HPDE6-E6E7 (cell line): ENCODE measurements at regions not wholly inside any gene's neighbourhood (a gene's known extent, or its start where the extent isn't known, plus 50 kb on each side); places are given as distances from the start of the nearest gene placed in this dataset.
"Not testable (repeated sequence)": the region's sequence is repeated elsewhere in the genome, so short reads cannot be mapped to it uniquely, and the experiment has no call there.

Experiments used
- DNase-seq: peaks from one replicate; pipeline ENCODE4 v3.0.0; 2011; ENCODE audit warnings: missing footprints; ENCODE audit errors: extremely low spot score

DNA sequence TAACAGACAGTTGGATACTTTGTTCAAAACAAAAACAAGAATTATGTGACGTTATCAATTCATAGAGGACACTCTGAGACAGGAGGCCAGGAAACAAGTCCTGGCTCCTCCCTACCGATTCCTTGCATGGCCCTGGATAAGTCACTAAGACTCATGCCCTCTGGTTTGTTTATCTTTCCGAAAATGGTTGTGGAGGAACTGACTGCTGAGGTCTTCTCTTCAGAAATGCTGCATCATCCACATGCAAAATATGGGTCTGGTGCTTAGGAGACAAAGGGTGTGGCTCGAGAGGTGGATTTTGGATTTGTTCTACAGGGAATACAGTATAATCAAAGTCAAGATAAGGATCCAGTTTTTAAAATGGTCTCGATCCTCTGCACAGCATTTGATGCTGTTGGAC, 130.9 kb downstream of the RELL1 start:
- DNase-seq: no peak

DNA sequence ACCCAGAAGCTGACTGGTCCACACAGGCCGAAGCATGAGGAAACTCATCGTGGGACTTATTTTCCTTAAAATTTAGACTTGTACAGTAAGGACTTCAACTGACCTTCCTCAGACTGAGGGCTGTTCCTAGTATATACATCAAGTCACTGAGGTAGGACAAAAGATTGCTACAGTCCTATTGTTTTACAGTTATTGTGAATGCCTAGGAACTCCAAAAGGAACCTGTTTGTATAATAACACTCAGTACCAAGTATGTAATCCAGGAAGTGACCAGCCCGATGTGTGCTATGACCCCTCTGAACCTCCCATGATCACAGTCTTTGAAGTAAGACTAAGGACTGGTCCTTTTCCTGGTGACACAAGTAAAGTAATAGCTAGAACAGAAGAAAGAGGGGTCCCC, 136.3 kb downstream of the RELL1 start:
- not testable (repeated sequence) for DNase-seq

DNA sequence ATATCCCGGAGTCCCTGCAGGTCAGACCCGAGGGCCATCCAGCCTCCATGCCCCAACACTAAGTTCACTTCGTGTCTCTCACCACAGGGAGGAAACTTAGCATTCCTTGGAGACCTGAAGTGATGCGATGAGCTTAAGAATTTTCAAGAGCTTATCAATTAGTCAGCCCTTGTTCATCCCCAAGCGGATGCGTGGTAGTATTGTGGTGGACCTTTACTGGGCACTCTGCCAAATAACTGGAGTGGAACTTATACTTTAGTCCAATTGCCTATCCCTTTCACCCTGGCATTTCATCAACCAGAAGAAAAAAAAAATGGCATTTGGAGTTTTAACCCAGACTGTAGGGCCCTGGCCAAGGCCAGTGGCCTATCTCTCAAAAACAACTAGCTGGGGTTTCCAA, 137.1 kb downstream of the RELL1 start:
- no peak for DNase-seq

DNA sequence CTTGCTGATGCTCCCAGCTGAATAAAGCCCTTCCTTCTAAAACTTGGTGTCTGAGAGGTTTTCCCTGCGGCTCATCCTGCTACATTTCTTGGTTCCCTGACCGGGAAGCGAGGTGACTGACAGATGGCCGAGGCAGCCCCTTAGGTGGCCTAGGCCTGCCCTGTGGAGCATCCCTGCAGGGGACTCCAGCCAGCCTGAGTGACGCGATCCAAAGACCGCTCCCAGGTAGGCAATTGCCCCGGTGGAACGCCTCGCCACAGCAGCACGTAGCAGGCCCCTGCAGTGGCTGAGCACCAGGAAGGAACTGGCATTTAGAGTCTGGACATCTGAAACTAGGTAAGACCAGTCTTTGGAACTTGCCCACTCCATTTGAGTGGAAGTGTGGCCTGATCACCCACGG, 139.6 kb downstream of the RELL1 start:
- DNase-seq: no peak

DNA sequence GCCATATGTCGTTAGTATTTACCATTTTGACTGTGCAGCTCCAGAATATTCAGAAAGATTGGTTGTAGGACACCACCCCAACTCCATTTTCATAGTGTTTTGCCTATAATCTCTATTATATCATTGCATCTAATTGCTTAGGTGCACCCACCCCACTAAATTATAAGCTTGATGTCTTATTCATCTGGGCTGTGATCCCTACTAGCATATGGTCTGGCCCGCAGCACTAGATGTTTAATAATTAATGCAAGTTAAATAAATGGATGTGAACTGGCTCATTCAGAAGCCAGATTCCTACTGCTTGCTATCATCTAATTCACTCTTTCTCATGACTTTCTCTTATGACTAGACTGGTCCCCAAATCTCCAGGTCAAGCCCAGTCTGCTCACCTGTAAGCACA, 143.5 kb downstream of the RELL1 start:
- DNase-seq: no peak

DNA sequence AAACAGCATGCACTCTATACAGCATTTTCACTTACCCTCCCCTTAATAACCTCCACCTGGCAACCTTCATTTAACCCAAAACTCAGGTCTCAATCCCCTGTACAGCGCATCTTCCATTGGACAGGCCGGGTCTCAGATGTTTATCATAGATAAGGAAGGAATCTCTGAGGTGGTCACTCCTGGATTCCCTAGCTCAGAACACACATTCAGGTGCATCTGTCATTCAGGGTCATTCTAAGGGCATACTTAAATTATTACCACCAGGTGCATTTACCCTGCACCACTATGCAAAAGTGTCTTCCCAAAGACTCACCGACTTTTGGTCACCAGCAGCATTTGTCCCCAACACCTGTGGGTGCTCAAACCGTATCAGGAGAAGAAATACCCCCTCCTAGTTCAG, 144.2 kb downstream of the RELL1 start:
- no peak for DNase-seq

DNA sequence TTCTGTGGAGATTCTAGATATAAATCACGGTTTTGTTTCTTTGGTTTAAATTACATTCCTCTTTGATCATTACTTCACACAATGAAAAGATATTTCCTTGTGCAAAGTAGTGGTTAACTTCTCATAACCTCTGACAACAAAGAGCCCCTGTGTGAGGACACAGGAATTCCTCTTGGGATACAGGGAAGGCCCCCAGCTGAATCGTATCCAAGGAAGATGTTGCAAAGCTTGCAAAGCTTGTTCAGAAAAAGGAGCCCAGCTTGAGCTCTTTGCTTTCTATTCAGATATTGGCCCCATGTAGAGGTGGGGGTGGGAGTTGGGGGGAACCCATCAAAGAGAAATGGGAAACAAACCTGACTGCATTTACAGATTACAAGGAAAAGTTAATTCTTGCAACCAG, 145.7 kb downstream of the RELL1 start:
- no peak for DNase-seq

DNA sequence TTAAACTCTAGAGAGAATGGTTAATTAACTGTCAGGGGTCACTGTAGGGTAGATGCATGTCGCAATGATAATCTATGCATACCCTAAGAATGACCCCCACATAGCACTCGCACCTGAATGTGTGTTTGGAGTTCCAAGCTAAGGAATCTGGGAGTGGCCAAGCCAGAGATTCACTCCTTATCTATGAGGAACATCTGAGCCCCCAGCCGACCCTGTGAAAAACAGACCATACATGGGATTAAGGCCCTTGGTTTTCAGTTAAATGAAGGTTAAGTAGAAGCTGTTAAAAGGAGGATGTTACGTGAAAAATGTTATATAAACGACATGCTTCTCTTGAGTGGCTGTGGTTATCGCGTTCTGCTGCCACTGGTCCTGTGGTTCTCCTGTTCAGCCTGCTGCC, 147.2 kb downstream of the RELL1 start:
- DNase-seq: no peak

DNA sequence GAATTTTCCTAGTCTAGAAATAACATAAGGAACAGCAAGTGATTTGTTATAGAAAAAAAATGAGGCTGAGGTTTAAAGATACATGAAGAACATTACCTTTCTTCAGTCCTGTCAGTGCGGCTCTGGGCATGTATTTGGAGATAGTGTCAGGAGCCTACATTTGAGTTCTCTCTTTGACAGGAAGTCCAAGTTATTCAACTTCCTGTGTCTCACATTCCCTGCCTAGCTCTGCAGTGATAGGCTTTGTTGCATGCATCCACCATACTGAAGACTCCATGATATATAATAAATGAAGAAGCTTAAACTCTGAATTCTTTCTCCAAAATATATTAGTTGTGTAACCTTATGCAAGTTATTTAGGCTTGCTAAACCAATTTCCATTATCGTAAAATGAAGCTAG, 148.7 kb downstream of the RELL1 start:
- no peak for DNase-seq

DNA sequence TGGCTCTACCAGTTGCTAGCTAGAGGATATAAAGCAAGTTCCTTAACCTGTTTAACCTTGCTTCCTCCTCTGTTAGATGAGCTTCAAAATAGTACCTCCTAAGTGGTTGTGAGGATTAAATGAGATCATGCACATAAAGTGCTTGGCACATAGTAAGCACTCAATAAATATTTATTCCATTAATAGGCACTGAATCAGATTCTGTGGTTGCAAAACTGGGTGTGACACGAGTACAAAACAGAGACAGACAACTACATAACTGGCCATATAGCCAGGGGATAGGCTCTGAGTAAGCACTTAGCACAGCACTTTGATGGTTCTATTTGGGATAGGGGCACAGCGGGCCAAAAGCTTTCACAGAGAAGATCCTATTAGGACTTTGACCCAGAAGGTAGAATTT, 150.3 kb downstream of the RELL1 start:
- no peak for DNase-seq

DNA sequence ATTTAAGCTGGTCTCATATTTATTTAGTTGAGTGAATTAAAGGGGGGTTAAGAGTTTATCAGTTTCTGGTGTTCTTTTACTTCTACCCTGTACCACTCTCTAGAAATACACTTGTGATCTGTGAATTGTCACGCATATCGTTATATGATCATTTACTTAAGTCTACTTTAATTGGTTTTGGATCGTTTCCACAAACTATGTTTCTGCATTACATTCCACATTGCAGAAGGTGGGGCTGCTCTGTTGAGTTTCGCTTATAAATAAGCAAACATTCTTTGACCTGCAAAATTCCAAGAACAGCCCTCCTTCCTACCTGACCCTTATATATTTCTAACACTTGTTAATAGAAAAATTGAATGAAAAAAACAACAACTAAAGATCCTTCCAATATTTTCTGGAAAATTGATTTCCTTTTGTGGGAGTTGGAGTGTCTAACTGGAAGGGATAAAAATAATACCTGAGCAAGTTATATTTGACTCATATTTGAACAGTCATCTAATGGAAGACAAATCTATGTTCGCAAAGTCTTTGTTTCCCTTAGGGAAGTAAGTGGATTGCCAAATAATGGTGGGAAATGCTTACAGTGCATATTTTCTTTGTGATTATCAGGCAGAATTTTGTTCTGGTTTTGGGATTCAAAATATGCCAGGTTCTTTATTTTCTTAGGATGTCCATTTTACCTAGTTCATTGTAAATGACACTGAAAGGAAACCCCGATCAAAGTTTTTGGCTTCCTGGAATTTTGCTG, 152.7 kb downstream of the RELL1 start:
- no peak for DNase-seq

DNA sequence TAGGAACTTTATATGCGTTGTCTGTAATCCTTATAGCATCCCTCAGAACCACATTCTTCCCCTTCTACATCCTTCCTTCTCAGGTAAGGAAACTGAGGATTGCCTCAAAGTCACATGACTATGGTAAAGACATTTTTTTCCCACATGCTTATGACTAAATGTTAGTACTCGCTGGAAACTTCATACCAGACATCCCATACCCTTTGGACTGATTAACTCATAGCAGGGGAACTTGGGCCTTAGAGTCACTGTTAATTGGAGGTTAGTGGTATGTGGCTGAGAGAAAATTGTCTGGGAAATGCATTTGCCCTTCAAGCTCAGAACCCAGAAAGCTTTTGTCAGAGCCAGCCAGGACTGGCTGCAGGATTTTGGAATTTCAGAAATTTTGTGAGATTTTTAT, 155.0 kb downstream of the RELL1 start:
- no peak for DNase-seq

DNA sequence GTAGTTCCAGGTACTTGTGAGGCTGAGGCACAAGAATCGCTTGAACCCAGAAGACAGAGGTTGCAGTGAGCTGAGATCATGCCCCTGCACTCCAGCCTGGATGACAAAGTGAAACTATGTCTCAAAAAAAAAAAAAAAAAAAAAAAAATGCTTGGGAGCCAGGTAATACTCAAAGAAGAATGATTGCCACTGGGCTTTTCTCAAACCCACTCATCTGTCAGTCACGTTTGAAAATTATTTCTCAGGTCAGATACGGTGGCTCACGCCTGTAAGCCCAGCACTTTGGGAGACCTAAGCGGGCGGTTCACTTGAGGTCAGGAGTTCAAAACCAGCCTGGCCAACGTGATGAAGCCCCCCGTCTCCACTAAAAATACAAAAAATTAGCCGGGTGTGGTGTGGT, 155.7 kb downstream of the RELL1 start:
- no peak for DNase-seq

DNA sequence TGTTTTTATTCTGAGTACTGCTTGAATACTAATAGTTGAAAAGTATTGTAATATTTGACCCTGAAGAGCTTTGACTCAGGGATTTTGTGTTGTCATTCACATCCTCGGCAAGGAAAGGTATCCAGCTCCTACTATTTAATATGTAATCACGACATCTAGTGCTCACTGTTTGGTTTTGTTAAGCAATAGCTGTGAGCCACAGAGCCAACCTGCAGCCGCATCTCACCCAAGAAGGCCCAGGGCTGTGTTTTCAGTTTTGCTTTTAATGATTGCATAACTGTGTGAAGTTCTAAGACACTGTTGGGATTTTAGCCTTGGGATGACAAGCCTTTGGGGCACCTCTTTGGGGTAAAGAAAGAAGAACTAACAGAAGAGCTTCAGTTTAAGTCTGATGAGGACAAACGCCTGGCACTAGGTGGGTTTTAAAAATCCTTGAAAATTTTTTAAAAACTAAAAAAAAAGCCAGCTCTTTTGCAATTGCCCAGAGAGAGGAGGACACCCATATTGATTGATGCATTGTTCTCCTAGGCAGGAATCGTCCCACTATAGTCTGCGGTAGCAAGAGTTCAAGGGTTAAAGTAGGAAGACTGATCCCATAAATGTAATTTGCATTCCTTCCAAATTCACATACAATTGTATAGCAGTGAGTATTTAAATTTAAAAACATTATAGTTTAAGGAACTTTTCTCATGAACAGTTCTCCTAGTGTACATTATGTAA, 157.8 kb downstream of the RELL1 start:
- peak; percentile 58 for DNase-seq

DNA sequence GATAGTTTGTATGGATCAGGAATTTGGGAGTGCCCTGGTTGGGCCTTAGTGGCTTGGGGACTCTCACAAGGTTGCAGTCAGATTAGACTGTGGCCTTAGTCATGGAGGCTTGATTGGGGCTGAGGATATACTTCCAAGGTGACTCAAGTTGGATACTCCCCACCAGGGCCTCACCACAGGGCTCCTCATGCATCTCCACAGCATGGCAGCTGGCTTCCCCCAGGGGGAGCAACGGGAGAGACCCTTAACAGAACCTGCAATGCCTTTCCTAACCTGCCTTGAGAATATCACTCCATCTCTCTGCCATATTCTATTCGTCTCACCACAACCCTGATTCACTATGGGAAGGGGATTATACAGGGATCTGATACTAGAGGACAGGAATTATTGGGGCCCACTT, 161.9 kb downstream of the RELL1 start:
- DNase-seq: no peak

DNA sequence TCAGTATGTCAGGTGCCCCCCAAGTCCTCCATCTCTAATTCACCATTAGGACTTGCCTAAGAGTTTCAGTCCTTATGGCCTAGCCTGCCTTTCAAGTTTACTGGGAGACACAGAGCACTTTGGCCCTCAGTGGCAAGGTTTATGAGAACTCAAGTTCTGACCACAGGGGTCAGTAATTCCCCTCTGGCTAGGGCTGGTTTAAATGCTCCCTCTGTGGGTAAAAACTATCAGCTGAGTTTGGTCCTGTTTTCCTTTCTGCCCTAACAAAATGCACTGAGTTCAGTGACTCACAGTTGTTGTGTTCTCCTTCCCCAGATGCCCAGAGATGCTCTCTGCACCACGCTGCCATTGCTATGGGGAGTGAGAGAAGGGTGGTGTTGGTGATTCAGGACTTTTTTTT, 163.2 kb downstream of the RELL1 start:
- DNase-seq: no peak

DNA sequence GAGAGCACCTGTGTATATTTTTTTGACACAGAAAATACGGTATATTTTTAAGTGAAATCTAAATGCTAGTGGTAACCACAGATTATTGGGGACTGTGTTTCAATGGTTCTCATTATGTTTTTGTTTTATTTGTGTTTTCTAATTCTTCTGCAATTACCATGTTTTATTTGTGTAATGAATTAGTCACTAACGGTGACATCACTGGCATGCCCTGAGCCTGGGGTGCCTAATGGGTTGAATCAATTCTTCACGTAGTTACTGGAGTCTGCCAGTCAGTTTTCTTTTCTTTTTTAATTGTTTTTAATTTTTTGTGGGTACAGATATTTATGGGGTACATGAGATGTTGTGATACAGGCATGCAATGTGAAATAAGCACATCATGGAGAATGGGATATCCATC, 168.8 kb downstream of the RELL1 start:
- DNase-seq: no peak

DNA sequence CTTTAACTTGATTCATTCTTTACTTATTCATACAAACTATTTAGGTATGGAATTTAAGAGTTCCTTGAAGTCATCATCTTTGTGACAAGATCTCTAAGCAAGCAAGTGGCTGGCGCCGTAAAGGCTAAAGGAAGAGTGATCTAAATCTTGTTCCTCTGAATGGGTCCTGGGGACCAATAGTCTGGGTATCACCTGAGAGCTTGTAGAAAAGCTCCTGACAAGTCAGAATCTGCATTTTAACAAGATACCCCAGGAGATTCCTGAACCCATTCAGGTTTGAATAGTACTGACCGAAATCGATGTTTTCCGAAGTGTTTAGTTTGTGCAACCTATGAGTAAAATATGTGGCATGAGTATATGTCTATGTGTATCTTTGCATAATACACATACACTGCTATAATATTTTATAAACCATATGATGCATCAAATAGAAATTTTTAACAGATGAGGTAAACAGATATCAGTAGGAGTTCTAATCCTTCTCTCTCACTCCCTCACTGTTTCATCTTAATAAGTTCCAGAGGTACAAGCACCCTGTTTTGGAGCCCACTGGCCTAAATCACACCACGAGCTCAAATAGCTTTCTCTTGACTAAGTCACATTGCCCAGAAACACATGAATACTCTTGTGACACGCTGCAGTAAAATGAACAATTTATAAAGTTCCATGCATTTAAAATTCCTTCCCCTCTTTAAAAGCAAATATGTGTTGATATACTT, 170.0 kb downstream of the RELL1 start:
- no peak for DNase-seq

DNA sequence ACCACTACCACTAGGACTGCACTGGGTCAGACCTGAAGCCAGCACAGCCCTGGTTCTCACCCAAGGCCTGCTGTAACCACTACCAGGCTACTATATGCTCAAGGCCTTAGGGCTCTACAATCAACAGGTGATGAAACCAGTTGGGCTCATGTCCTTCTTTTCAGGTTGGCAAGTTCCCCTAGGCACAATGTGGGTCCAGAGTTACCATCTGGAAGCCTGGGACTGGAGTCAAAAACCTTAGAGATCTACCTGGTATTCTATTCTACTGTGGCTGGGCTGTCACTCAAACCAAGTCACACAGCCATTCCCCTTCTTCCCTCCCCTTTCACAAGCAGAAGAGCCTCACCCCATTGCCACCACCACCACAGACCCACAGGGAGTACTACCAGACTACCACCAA, 175.6 kb downstream of the RELL1 start:
- DNase-seq: no peak

DNA sequence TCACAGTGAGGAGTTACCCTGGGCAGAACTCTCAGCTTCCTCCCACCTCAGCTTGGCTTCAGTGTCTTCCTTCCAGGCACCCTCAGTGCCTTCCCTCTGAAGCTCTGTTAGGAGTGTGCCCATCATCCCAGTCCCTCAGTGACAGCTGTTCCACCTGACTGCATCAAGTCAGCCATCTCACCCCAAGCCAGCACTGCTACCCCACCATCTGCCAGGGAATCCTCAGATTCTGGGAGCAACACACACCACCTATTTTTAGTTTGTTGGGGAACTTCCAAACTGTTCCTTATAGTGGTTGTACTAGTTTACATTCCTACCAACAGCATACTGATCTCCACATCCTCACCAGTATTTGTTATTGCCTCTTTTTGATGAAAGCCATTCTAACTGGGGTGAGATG, 182.9 kb downstream of the RELL1 start:
- DNase-seq: no peak

DNA sequence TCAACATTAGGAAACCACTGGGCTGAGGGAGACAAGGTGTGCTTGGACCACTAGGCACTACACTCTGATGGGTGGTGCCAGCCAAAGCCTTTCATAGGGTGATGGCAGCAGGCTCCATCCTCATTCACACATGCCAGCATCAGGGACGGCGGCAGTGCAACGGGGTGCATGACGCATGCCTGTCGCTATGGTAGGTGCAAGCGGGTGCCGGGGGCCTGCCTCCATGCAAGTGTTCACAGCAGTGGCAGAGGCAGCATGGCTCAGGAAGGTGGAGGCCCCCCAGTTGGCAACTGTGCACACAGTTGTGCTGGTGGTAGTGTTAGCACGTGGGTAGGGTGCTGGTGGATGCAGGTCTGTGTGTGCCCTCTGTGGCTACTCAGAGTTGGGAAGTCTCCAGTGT, 184.1 kb downstream of the RELL1 start:
- no peak for DNase-seq
